UCSD-AML1 (cell line): ENCODE measurements at regions not wholly inside any gene's neighbourhood (a gene's known extent, or its start where the extent isn't known, plus 50 kb on each side); places are given as distances from the start of the nearest gene placed in this dataset.

Source experiments
- DNase-seq: peaks from one replicate; lab custom pipeline; 2025; ENCODE audit not compliant: unreplicated experiment; lab: John Stamatoyannopoulos, UW

DNA sequence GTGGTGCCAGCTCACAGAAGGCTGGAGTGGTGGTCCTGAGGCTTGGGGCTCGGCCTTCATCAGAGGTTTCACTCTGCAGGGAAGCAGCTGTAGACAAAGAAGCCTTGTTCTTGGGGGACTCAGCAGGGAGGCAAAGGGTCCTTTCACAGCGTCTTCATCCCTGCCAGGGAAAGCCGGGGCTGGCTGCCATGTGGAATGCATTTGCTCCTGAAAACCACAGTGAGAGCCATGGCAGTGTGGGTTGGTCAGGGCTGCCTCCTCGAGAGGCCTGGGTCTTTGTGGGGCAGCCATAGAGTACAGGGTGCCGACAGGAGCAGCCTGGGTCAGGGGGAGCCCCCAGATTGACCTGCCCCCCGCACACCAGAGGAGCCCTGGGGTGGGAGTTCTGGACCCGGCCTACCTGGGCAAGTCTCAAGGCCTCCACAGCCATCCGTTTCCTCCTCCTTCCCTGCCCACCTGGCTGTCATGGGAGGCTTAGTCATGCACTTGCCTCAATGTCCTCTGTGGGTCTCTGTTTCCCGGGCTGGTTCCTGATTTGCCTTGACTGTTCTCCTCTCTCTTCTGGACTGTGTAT lies 144.0 kb downstream of the CDC5L start:
- no peak for DNase-seq

DNA sequence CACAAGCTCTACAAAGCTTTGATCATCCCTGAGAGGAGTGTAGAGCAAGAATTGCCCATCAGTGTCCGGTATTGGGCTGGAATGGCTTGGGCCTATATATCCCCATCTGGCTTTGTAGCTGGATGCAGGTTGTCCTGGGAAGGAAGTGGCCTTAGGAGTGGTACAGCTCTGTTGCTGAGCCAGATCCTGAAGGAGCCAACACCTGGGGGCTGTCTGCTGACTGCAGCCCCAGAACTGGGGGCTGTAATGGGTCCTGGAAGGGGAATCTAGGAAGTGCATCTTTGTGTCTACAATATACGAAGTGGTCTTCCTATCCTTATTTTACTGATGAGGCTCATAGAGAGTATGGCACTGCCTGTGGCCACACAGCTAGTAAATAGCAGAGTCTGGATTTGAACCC lies 145.9 kb downstream of the CDC5L start:
- DNase-seq, result no peak

DNA sequence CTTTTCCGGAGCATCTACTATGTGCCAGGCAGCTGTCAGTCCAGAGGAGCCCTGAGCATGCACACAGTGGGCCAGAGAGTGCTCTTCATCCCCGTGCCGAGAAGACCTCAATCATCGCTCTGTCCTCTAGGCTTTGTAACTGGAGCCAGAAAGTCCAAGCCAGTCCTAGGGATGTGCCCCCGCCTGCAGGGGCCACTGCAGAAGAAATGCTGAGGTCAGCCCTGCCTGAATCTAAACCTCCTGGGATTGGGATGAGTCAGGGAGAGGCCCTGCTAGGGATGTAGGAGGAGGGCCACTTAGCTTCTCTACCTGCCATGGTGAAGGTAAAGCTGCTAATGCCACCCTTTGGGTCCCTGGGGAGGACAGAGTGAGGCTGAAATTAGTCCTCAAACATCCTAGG lies 146.8 kb downstream of the CDC5L start:
- no peak for DNase-seq

DNA sequence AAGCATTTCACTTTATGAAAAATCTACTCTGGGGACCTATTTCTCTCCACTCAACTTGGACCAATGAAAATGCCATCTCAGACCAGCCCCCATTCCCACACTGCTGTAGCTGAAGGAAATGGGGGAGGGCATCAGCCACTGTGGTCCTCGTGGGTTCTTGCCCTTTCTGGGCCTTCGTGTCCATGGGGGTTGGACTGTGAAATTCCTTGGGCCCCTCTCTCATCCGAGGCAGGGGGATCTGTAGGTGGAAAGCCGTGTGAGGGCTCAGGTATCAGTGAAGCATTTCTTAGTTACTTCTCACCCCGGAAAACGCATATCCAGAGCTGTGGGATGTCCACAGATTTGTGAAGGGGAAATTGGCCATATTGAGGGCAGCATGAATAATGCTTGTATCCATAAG lies 147.9 kb downstream of the CDC5L start:
- DNase-seq, result no peak

DNA sequence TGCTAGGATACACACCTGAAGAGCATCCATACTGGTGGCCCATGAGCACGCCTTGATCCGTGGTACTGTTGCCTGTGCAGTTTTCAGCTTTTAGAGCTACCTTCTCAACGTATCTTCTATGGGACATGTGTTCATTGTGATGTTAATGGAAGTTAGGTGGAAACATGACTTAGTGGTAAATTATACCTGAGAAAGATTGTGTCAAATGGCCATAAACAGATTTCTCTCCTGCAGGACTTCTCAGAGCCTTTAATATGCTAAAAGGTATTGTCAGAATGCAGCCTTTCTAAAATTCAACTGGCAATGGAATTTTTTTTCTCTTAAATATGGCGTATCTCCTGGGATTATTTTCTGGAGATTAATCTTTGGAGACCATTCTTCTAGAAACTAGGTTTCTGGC lies 148.5 kb downstream of the CDC5L start:
- DNase-seq, result no peak

DNA sequence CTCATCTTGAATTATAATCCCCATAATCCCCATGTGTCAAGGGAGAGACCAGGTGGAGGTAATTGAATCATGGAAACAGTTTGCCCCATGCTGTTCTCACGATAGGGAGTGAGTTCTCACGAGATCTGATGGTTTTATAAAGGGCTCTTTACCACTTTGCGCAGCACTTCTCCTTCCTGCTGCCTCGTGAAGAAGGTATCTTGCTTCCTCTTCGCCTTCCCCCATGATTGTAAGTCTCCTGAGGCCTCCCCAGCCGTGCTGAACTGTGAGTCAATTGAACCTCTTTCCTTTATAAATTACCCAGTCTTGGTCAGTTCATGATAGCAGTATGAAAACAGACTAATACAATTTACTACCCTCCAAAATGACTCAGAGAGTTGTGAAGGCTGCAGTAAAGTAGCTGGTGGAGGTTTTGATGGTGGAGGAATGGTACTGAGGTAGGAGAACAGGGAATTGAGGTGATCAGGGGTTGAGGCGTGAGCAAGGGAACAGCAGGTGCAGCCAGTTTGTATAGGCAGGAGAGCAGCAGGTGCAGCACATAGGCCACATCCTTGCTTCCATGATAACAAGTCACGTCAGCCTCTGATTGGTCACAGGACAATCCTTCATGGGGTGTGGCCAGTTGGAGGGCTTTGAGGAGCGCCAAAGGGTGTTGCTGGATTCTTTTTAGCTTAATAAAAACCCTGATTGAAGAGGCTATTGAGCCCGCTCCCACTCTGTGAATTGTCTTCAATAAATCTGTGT lies 150.0 kb downstream of the CDC5L start:
- DNase-seq, result no peak

DNA sequence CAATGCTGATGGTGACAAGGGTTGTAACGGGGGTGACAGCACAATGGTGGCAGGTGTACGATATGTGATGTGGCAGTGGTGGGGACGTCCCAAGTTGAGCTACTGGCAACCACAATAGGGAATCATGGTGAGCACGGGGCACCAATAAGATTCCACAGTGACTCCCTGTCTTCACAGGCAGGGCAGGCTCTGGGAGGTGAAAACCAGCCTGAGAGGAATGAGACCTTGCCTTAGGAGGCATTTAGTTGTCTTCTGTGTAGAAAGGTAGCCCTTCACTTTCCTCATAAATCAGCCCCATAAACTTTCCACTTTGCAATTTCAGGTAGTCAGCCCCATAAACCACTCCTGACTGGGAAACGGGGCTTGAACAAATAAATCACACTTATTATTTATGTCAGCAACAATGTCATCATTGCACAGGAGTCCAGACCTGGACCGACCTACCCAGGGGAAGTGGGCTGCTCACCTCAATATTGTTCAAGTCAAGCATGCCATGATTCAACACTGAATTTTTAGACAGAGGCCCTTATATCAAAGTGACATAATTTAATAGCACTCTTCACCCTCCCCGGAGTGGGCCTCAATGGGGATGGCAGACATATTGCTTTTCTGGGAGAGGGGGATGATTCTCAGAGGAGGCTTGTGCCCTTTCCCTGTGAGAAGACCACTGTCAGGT lies 150.8 kb downstream of the CDC5L start:
- DNase-seq, result no peak

DNA sequence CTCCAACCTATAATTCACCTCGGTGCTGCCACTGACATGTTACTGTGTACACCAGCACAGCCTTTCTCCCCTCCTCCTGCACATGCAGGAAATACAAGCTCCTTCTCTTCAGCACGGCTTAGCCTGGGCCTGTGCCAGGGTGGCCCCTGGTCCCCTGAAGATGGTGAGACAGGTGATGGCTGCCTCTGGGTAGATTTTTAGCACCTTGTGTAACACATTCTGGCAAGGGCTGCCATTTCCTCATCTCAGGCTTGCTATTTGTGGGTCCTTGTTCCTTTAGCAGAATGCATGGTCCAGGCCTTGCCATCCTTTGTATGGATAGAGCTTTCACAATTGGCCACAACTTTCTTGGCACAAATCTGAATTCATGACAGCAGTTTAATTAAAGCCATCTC lies 151.3 kb downstream of the CDC5L start:
- no peak for DNase-seq

DNA sequence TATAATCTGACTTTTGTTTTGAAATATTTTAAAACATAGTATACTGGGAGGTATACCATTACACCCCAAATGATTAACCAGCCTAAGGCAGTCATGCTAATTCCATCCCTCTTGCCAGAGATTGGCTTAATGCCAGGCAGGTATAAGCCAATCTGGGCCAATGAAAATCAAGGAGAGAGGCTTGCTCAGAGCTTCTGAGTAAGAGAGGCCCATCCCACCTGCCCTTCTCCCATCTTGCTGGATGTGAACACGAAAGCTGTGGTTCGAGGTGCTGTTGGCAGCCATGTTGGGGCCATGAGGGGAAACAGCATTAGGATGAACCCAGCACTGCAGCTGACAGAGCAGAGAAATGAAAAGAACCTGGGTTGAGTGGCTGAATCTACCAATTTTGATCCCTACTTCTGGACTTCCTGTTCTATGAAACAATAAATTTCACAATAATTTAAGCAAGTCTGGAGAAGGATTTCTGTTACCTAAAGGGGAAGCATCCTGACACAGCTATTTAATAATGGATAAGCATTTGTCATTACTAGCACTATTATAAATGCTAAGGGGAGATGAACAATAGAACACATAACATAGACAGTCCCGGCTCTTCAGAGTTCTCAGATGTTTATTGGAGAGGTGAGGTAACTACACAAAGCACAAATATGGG lies 152.3 kb downstream of the CDC5L start:
- no peak for DNase-seq

DNA sequence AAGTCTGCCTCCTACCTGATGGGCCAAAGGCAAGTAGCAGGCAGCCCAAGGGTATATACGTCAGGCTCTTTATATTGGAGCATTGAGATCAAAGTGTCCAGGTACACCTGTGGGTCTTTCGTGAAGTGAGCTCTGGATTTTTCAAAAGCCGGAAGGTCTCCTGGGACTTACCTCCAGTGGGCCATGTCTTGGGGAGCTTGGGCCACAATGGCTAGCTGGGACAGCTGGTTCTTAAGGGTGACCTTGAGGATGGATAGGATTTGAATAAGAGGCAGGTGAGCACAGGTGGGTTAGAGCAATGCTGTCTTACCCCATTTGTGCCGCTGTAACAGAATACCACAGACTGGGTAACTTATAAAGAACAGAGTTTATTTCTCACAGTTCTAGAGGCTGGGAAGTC lies 153.4 kb downstream of the CDC5L start:
- no peak for DNase-seq

DNA sequence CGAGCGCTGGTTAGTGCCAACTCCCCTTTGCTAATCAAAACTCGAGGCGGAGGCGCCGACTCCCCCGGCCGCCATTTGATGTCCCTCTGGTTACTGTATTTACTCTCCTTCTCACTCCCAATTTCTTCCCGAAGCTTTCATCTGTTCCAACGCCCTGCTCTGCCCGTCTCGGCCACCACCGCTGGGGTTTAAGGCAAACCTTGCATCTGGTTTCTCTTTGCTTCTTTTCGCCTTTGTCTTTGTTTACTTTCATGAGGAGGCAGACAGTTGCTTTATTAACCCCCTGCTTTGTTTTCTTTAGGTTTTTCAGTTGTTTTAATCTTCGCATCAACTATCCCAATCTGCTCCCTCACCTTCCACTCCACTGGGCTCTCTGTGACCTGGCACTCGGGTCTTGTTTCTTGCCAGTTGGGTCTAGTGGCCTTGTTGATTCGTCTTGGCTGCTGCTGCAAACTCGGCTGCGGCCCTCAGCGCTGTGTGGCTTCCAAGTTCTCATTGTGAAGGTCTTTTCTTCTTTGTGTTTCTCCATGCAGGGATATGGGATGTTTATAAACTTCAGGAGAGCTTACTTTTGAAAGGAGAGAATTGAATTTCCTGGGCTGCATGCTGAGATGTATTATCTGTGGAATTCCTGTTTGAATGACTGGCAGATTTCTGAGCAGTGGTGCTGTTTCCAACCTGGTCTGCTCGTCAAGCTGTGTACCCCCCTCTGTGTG lies 155.1 kb downstream of the CDC5L start:
- DNase-seq, result no peak

DNA sequence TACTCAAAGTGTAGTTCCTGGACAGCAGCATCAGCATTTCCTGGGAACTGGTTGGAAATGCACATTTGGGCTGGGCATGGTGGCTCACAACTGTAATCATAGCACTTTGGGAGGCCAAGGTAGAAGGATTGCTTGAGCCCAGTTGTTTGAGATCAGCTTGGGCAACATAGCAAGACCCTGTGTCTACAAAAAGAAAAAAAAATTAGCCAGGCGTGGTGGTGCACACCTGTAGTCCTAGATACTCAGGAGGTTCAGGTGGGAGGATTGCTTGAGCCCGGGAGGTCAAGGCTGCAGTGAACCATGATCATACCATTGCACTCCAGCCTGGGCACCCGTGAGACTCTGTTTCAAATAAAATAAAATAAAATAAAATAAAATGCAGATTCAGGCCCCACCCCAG lies 156.2 kb downstream of the CDC5L start:
- DNase-seq, result no peak

DNA sequence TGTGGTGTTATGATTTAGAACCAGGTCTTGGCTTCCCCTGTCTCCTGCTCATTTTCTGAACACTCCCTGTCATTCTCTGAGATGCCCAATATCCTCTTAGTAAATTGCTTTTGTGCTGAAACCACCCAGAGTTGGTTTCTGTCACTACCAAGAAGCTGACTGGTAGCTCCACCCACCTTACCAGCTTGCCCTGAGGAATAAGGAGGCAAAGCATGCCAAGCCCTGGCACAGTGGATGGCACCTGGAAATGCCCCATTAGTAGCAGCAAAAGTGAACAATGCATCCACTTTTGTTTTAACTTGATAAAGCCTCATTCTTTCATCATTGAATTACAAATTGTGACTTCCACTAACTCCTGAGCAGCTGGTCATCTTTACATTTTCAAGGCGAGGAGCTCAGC lies 157.7 kb downstream of the CDC5L start:
- no peak for DNase-seq

DNA sequence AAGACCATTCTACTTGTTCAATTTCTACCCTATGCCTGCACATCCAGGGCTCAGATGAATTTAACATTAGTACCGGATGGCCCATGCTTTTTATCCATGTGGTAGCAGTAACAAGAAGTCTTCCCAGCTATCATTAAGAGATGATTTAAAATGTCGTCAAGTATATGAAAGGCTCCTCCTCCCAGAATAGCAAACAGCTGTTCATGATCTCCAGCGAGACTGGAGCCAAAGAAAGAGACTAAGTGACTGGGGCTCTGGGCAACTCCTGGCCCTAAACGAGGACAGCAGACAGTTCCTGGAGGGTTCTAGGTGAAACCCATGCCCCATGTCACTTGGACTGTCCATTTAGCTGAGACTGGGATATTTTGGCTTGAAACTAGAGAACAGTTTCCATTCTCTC lies 160.8 kb downstream of the CDC5L start:
- DNase-seq, result no peak

DNA sequence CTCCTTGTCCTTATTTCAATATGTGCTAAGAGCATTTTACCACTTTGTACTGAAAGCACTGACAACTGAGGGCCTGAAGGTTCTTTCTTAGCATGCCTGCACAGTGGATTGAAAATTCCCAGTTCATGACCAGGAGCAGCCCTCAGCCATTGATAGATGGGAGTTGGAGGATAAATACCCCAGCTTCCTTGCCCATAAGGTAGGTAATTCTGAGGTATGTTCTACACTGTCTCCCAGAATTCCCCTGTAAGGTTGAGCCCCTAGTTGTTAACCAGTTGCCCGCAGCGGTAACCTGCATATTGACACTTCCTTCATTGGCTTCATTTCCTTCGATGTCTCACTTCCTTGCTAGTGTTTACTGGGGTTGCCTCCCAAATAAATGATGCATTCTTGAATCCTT lies 162.0 kb downstream of the CDC5L start:
- no peak for DNase-seq

DNA sequence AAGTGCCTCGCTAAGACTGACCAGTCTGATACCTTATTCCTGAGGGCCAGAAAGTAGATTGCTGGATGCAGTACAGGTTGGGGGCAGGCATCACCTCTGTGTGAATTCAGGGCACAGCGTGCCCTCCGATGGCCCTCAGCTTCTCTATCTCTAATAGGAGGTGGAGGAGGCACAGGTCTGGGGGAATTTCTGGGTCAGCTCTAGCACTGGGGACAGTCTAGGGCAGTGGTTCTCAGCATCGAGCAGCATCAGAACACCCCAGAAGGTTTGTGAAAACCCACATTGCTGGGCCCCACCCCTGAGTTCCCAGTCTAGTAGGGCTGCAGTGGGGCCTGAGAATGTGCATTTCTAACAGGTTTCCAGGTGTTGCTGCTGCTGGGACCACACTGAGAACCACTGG lies 166.7 kb downstream of the CDC5L start:
- DNase-seq, result no peak

DNA sequence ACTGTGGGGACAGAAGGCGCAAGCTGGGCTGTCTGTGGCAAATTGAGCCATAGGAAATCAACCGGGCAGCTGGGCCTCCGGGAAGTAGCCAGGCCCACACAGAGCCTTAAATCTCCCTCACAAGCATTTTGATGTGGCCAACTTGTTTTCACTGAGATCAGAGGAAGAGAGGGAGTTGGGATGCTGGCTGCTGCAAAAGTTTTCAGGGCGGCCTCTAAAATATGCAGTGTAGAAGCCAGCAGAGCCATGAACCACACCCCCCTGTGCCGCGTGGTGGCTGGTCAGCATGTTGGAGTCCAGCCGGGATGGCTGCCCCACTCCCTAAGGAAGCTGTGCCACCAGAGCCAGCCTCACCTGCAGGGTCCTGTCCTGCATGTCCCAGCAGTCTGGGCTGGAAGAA lies 167.4 kb downstream of the CDC5L start:
- no peak for DNase-seq

DNA sequence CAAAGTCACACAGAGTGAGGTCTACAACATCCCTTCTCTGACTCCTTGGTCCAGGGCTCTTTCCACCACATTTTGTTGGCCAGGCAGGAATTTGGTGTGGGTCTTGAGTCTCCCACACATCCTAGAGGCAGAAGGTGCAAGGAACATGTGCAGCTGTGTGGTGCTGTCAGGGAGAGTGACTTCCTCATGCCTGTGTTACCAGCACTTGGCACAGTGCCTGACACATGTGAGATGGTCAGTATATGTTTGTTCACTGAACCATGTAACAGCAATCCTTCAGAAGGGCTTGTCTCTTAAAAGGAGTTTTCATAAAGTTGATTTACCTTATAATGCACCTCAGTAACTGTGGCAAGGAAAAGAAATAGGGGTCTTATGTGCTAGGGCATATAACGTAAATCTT lies 168.5 kb downstream of the CDC5L start:
- DNase-seq, result no peak

DNA sequence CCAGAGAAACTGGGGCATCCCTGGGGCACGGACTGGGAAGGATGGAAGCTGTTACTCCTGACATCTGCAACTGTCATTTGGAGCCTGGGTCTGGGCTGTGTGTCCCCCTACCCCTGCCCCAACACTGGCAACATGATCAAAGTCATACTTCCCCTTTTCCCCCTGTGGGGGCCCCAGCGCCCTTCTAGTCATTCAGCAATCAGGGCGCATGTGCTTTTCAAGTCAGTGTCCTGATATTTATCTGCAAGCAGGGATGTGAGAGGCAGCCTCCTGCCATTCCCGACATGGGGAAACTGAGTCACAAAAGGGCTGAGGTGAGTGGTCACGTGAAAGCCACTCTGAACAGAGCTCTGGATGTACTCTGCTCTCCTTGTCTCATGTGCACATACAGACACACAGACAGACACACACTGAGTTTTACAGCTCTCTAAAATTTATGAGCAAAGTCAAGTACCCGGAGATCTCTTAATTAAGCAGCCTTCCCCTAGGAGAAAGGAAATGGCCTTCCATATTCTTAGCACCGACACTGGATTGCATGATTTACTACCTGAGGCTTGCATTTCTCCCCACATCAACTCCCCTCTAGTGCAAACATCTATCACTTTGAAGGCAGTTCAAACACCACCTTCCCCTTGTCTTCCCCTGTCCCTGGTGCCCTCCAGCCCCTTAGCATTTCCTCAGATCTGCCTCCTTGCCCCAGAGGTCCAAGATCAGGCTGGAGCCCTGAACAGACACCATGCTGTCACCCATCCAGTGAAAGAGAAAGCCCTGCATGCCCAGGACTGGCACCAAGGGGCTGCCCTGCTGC lies 170.7 kb downstream of the CDC5L start:
- DNase-seq, result no peak

DNA sequence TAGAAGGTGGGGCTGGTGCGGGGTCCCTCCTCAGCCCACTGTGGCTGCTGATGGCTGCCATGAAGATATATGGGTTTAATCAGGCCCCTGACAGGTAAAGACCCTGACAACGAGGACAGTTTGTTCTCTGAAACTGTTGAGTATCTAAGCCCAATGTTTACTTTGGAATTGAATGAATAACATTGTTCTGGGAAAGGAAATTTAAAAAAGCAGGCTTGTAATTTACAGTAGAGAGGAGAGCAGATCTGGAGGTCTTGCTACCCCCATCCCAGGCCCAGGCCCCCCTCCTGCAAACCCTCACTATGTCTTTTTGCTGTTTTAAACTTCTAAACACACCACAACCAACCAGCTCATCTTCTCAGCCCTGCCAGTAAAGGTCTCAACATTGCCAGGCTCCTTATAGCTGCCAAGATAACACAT lies 171.3 kb downstream of the CDC5L start:
- DNase-seq, result no peak
